Gastrocnemius medialis (tissue), 4 donors: ENCODE measurements at regions not wholly inside any gene's neighbourhood (a gene's known extent, or its start where the extent isn't known, plus 50 kb on each side); places are given as distances from the start of the nearest gene placed in this dataset.

Source experiments
- ATAC-seq, 2 donors: fragments of 150-250 bp; one replicate each; pipeline ENCODE4 v1.9.1; 2016
- DNase-seq, 2 donors: peaks; one replicate each; pipeline ENCODE4 v3.0.0-alpha.2; 2019
- H3K27ac ChIP-seq, 4 donors: fragments of 200-600 bp; sonication (generic); 1 replicate in 1 of 4; 2 replicates in 3 of 4; pipeline ENCODE4 v1.5.1; 2016 to 2018; ENCODE audit warnings: mild to moderate bottlenecking in 2 of 4, moderate library complexity in 1 of 4
- H3K27me3 ChIP-seq, 3 donors: fragments of 200-600 bp; sonication (generic) in 2 of 3; 1 replicate in 1 of 3; 2 replicates in 2 of 3; pipeline versions ENCODE4 v1.5.1 to v1.6.0; 2016 to 2019; ENCODE audit warnings: mild to moderate bottlenecking in 1 of 3, moderate library complexity in 1 of 3
- H3K36me3 ChIP-seq, 2 donors: fragments of 200-600 bp; sonication (generic) in 1 of 2; one replicate each; pipeline ENCODE4 v1.5.1; 2017 to 2018
- H3K4me1 ChIP-seq, 2 donors: fragments of 200-600 bp; sonication (generic) in 1 of 2; one replicate each; pipeline ENCODE4 v1.5.1; 2016 to 2017; ENCODE audit warnings: mild to moderate bottlenecking in 2 of 2
- H3K4me3 ChIP-seq, 4 donors: fragments of 200-600 bp; sonication (generic) in 3 of 4; 1 replicate in 1 of 4; 2 replicates in 3 of 4; pipeline ENCODE4 v1.5.1; 2016 to 2019; ENCODE audit warnings: mild to moderate bottlenecking in 2 of 4
- H3K9me3 ChIP-seq, 3 donors: fragments of 200-600 bp; sonication (generic) in 2 of 3; 1 replicate in 1 of 3; 2 replicates in 2 of 3; pipeline ENCODE4 v1.5.1; 2016 to 2019
- POLR2A ChIP-seq, 2 donors: fragments of 450-650 bp; IDR thresholded peaks; one replicate each; pipeline ENCODE4 v1.6.1; 2017; ENCODE audit warnings: antibody characterized with exemption in 2 of 2, mild to moderate bottlenecking in 2 of 2, moderate library complexity in 2 of 2
- in situ Hi-C, 4 donors: fragments of 200-750 bp; cut with MboI; loops; one replicate each; pipeline versions ENCODE4 v1.15.0 to v1.8.0; 2017; ENCODE audit warnings: low sequenced_read_pairs in 4 of 4
- intact Hi-C: fragments of 100-400 bp; cut with DNase I; formaldehyde crosslinking; loops from one replicate; pipeline ENCODE4 v1.15.1; 2023; ENCODE audit warnings: low total_unique reads
- TF ChIP-seq, protein P1 (sequence below), 5 experiments: fragments of 450-650 bp in 3 of 5; fragments of 200-600 bp in 2 of 5; sonication (generic) in 2 of 5; IDR thresholded peaks in 4 of 5; conservative IDR thresholded peaks in 1 of 5; 1 replicate in 4 of 5; 2 replicates in 1 of 5; pipeline ENCODE4 v1.5.1; 2016 to 2019; ENCODE audit warnings: antibody characterized with exemption in 5 of 5, mild to moderate bottlenecking in 3 of 5, moderate library complexity in 3 of 5

DNA sequence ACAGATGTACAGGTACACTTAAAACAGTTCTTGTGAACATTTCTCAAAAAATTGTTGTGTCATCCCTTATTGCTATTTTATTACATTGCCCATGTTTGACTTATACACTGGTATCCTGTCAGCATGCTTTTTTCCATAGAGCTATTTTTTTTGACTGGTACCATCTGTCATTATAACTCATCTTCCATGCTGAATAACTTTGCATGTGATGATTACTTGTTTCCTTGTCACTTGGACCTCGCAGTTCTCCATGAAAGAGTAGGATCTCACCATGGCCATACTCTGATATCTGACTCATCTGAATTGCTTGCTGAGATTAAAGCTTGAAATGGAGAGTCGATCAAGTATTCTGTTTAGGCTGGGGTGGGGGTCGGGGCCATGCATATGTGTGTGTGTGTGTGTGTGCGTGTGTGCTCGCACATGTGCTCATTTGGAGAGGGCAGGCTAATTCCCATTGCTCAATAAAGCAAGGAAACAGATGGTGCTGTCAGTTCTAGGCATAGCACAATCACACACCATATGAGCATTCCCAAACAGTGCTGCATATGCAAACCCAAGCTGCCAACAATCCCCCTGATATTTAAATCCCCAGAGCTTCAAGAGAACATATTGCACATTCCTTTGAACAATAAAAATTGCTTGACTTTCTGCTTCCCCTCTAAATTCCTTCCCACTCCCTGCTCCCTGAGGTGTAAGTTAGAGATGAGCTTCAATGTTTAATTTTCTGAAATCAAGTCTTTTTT lies 62.9 kb downstream of the NHLRC3 start:
- Histone ChIP-seq H3K4me1 (no peaks in the 10 kb centered on the region), H3K36me3 (no peaks in the 10 kb centered on the region), H3K9me3 (no peaks in the 10 kb centered on the region), H3K27ac (no peak overlapping the region), H3K27me3 (no peaks in the 10 kb centered on the region), H3K4me3 (no peak overlapping the region)
- DNase-seq (no peak), ATAC-seq (no peak)
- TF ChIP-seq, protein P1, sequence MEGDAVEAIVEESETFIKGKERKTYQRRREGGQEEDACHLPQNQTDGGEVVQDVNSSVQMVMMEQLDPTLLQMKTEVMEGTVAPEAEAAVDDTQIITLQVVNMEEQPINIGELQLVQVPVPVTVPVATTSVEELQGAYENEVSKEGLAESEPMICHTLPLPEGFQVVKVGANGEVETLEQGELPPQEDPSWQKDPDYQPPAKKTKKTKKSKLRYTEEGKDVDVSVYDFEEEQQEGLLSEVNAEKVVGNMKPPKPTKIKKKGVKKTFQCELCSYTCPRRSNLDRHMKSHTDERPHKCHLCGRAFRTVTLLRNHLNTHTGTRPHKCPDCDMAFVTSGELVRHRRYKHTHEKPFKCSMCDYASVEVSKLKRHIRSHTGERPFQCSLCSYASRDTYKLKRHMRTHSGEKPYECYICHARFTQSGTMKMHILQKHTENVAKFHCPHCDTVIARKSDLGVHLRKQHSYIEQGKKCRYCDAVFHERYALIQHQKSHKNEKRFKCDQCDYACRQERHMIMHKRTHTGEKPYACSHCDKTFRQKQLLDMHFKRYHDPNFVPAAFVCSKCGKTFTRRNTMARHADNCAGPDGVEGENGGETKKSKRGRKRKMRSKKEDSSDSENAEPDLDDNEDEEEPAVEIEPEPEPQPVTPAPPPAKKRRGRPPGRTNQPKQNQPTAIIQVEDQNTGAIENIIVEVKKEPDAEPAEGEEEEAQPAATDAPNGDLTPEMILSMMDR (IDR thresholded peaks at IDR 0.05 in 4 of 5, conservative IDR thresholded peaks at IDR 0.05 in 1 of 5), result no peak
- TF ChIP-seq POLR2A (IDR thresholded peaks at IDR 0.05), result no peak
- in situ Hi-C loops (no loop called here), intact Hi-C loops (no loop called here)

DNA sequence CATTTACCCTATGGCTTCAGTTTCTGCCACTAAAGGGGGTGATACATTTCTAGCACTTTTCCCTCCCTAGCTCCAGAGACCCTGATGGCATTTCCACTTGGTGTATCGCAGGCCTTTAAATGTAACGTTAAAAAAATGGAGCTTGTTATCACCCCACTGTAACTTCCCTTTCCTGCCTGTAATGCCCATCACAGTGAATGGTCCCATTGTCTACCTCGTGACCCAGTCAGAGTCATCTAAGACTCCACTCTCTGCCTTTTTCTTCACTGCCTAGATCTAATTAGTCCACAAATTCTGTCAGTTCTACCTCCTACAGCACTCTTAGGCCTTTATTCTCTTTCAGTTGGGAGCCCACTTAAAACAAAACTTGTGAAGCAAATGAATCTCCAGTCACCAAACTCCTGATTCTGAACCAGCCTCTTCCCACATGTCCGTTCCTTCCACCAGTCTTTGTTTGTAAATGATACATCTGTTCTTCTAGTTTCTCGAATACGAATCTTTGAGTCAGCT lies 64.8 kb downstream of the NHLRC3 start:
- H3K27me3 ChIP-seq, result no peaks in the 10 kb centered on the region
- in situ Hi-C loops (no loop called here), intact Hi-C loops (no loop called here)
- no peak for ATAC-seq
- H3K4me1 ChIP-seq, result no peaks in the 10 kb centered on the region
- H3K27ac ChIP-seq, result no peak overlapping the region
- no peaks in the 10 kb centered on the region for H3K36me3 ChIP-seq
- no peak overlapping the region for H3K4me3 ChIP-seq
- no peaks in the 10 kb centered on the region for H3K9me3 ChIP-seq
- TF ChIP-seq POLR2A (IDR thresholded peaks at IDR 0.05), result no peak
- TF ChIP-seq, protein P1 (IDR thresholded peaks at IDR 0.05 in 4 of 5, conservative IDR thresholded peaks at IDR 0.05 in 1 of 5), result no peak
- DNase-seq, result no peak

DNA sequence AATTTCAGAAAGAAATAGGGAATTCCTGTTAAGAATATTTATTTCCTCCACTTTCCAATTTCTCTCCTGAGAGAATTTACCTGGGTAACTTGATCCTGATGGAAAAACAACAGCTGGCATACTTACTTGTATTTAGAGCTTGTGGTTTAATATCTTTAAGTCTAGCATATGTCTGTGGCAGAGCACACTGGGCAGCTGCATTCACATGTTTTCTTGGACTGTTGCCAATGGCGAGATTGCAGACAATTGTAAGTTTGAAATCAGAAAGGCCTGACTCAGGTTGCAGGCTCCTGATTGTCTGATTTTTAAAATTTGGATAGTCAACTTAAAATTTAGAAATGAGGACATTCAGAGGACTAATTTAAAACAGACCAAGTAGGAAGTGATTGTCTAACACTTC lies 66.9 kb downstream of the NHLRC3 start:
- Histone ChIP-seq H3K27me3 (no peaks in the 10 kb centered on the region), H3K27ac (no peak overlapping the region), H3K4me1 (no peaks in the 10 kb centered on the region), H3K36me3 (no peaks in the 10 kb centered on the region), H3K4me3 (no peak overlapping the region), H3K9me3 (no peaks in the 10 kb centered on the region)
- no peak for TF ChIP-seq POLR2A (IDR thresholded peaks at IDR 0.05)
- TF ChIP-seq, protein P1 (IDR thresholded peaks at IDR 0.05 in 4 of 5, conservative IDR thresholded peaks at IDR 0.05 in 1 of 5), result no peak
- ATAC-seq (no peak), DNase-seq (no peak)
- in situ Hi-C loops (no loop called here), intact Hi-C loops (no loop called here)

DNA sequence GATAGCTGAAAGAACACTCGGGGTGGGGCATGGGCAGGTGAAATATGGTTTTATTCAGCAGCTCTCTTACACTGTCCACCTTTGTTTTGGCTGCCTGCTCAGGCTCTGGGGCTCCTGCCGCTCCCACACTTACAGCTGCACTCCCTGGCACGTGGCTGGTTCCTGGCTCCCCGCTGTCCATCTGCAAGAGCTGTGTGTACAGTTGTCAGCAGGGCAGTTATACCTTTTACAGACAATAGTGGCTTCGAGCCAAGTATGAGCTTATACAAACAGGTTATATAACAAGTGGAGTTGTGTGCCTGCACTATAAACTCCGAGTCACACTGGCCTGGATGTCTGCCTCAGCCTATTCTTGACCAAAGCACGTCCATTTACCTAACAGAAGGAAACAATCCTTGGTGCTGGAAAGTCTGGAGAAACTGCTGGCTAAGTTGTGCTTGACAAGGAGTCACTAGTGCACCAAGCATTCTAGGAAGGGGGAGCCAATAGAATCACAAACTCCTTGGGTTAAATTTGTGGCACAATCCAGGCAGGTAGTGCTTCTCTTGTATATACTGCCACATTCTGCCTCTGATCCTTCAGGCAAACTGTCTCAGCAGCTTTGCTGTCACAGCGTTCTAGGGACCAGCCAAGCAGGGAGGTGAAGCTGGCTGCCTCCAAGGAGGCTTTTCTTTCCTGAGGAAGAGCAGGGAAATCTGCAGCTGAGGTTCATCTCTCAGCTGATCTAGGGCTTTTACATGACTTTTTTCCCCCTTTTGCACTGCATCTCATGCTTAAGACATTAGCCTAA lies 68.2 kb downstream of the NHLRC3 start:
- H3K9me3 ChIP-seq, result no peaks in the 10 kb centered on the region
- no peaks in the 10 kb centered on the region for H3K36me3 ChIP-seq
- no peak overlapping the region for H3K4me3 ChIP-seq
- no peak for DNase-seq
- in situ Hi-C loops (no loop called here), intact Hi-C loops (no loop called here)
- no peak overlapping the region for H3K27ac ChIP-seq
- H3K27me3 ChIP-seq, result no peaks in the 10 kb centered on the region
- TF ChIP-seq POLR2A (IDR thresholded peaks at IDR 0.05), result no peak
- TF ChIP-seq, protein P1 (IDR thresholded peaks at IDR 0.05 in 4 of 5, conservative IDR thresholded peaks at IDR 0.05 in 1 of 5), result no peak
- H3K4me1 ChIP-seq, result no peaks in the 10 kb centered on the region
- ATAC-seq, result no peak
